Muscle of arm (tissue), 1 donor: ENCODE measurements at regions not wholly inside any gene's neighbourhood (a gene's known extent, or its start where the extent isn't known, plus 50 kb on each side); places are given as distances from the start of the nearest gene placed in this dataset.
"Not testable (repeated sequence)": the region's sequence is repeated elsewhere in the genome, so short reads cannot be mapped to it uniquely, and the experiment has no call there.

ENCODE experiments used
- DNase-seq: peaks from one replicate; pipeline ENCODE4 v3.0.0-alpha.2; 2013

DNA sequence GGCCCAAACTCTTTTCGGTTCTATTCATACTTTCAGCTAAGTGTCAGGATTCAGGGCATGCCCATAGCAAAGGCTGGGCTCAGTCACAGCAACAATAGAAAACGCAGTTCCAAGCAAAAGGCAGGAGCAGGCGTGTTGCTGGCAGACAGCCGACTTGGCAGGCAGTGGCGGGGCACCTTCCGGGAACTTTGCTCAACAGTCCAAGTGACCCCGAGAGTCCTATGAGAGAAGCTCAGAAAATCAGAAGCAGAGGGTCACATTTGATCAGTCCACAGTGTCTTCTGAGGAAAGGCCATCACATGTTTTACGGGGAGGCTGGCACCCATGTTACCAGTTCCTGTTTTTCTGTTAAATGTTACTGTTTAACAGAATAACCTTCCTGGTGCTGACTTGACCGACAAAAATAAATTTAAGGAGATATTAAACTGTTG lies 115.0 kb downstream of the DACT1 start:
- DNase-seq = peak; percentile 51

DNA sequence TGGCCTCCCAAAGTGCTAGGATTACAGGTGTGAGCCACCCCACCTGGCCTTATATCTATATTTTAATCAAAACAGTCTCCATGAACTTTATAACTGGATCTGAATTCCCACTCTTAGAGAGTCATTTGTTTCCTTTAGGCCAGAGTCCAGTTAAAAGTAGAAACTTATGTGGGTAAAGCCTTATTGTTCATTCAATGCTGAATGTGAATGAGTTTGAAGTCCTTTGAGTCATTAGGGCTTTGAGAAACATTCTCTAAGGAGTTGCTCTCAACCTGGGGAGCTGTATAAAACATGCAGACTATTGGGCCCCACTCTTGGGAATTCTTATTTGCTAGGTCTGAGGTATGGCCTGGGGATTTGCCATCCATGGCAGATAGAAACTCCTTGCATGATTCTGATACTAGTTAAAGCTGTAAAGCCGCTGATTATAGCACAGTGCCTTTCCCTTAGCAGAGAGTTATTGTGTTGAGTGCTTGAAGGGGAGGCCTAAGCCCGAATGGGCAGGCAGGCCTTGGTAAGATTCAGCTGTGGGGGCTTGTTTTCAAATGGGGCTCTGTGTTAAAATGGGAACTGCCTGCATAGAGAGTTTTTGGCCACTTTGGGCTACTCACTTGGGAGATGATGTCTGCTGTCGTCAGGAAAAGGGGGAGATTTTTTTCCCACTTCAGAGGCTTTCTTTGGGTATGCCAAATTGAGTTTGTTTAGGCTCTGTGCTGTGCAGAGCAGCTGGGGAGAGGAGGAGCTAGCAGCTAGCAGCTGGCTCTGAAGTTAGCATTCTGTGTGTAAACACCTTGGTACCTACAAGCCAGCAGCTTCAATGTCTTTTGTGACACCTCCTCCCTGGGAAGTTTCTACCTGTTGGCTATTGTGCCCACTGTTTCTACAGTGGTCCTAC lies 117.5 kb downstream of the DACT1 start:
- no peak for DNase-seq

DNA sequence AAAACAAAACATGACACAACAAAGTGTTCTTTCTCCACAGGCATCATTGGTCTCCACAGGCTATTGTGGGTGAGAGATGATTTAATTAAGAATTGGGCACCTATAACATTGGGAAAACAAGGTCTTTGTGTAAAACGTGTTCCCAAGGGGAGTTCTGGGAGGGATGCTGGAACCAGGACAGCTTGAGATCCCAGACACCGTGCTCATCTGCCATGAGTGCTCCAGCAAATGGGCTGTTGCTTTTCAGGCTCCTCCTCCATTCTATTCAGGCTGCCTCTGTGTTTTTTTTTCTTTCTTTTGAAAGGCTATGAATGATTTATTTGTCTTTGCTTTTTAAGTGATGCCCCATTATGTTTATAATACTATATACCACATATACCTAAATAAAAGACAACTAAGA lies 122.4 kb downstream of the DACT1 start:
- DNase-seq = no peak

DNA sequence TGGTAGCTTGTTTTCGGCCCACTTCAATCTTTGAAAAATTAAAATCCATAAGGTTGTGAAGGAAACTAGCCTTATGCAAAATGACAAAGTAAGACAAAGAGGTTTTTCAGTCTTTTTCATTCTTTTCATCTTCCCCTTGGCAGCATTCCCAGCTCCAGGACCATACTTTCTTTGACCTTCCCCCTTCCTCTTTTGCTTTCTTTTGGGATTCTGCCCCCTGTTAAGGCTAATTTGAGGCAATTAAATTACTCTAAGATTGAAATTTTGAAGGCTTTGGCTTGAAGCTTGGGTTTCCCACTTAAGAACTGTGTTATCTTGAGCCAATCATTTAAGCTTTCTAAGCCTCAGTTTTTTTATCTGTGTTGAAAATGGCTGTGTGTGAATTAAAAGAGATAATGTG lies 124.9 kb downstream of the DACT1 start:
- DNase-seq = no peak

DNA sequence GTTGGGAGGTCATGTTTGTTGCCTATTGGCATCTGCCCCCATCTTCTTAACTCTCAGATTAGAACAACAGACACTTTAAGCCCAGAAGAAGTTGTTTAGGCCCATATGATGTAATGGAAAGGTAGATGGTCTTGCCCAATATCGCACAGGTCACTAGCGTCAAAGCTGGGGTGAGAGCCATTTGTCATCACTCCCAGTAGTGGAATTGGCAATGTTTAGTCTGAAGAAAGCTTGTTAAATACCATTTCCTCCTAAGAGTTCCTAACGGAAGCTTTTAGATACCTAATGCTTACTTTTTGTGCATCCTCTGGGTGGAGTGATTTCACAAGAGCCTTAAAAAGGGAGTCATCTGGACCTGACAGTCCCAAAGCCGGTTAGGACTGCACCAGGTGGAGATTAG lies 125.4 kb downstream of the DACT1 start:
- DNase-seq = no peak

DNA sequence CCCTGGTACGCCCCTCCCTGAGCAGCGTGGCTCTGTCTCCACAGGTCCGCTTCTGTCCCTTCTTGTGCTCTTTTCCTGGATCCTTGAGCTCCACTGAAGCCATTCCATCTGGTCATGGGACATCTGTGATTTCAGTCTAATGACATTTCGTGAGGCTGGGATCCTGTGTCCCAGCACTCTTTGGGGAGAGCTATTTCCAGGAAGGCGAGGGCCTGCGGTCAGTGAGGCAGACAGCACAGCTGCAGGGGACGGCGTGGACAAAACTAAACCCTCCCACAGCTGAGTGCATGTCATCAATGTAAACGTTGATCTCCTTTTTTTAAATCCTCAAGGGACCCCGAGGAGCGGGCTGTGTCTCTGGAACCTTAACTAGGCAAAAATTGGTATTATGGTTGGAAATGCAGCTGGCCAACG lies 127.7 kb downstream of the DACT1 start:
- DNase-seq = peak; percentile 66

DNA sequence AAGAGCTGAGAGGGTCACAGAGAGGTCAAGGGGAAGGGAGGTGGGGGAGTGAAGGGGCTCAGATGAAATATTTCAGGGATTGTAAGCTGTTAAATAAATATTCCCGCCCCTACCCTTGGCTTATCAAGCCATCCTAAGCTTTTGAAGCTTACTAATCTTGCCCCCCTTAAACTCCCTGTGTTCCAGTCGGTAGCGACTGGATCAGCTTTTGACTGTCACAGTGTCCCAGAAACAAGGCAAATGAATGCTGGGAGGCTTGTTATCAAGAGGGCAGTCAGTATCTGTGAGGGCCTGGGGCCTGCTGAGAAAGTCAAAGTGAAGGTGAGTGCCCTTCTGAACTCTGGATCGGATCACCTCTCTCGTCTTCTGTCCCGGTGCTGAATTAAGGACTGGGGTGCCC lies 128.1 kb downstream of the DACT1 start:
- DNase-seq = no peak

DNA sequence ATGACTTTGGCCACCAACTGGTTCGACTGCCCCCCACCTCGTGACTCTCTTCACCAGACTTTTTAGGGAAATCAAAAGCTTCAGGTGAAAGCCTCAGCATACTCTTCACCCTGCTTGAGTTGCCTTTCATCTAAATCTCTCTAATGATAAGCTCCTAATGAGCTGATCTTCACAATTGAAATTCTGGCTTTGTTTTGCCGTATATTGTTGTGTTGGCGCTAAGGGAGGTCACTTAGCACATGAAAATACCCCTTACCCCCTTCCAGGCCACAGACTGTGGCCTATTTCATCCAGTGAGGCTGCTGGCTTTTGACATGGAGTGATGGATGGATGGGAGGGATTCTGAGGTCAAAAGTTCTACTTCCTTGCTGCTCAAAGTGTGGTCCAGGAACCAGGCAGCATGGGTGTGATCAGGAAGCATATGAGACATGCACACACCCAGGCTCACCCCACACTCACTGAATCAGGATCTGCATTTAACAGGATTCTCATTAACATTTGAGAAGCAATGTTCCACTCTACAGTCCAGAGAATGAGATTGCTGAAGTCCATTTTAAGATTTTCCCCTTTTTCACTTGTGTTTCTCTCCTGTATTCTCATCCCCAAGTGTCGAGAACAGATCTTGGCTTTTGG lies 131.4 kb downstream of the DACT1 start:
- no peak for DNase-seq

DNA sequence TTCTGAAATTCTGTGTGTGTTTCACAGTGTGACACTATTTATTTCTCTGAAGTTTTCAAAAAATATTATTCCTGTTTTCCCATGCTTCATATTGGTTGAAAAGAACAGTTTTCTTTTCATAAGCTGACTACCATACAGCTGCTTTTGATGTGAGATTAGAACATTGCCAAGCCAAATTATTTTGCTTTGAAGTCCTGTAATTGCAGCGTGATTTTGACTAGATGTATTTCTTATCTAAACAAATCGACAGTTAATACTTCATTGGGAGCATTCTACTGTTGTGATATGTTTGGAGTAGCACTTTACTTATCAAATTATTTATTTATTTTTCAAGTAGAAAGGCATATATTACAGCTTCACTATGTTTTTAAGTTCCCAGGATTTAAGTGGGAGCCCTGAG lies 132.0 kb downstream of the DACT1 start:
- no peak for DNase-seq

DNA sequence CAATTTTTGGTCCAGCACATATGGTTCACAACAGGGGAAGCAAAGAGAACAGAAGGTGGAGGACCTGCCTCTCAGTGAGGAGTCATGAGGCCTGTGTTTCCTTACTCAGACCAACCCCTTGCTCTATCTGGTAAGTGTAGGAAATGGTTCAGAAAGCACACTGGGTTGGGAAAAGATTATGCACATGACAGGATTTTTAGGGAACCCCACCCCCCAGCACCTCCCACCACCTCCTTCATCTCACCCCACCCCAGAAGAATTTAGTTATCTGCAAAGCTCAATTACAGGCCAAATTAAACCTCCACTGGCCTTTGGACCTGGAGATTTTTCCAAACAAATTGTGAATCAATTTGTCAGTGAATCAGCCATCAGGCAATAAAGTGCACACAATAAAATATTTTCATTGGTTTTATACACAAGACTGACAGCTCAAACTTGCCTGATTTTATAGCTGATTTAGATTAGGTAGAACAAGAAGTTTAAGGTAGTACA lies 132.8 kb downstream of the DACT1 start:
- DNase-seq = no peak

DNA sequence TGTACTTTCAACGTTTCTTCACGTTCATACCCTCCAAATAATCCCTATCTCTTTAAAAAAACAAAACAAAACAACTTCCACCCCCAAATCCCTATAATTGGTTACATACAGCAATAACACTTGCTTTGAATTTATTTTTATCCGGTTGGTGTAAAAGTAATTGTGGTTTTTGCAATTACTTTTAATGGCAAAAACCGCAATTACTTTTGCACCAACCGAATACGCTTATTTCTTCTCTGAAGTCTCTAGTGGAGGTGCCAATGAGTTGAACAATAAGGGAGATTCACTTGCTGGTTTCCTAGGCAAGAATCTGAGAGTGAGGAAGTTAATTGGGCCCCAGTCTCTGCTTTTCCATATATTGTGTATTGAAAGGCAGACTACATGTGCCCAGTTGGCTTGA lies 133.3 kb downstream of the DACT1 start:
- no peak for DNase-seq

DNA sequence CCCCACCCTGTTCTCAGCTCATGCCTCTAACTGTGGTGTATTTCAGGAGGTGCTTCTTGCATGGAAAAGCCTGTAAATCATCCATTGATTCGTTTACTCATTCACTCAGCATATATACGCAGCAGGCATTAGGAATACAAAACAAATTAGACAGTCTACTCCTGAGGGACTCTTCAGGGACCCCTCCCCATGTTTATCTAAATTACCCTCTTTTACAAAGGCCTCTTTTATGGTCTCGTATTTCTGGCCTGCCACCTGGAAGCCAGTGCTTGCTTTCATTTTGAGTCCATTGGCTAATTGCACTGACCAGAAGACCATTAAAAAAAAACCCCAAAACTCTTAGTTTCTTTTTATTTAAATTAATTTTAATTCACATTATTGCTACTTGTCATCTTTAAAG lies 134.4 kb downstream of the DACT1 start:
- DNase-seq = no peak

DNA sequence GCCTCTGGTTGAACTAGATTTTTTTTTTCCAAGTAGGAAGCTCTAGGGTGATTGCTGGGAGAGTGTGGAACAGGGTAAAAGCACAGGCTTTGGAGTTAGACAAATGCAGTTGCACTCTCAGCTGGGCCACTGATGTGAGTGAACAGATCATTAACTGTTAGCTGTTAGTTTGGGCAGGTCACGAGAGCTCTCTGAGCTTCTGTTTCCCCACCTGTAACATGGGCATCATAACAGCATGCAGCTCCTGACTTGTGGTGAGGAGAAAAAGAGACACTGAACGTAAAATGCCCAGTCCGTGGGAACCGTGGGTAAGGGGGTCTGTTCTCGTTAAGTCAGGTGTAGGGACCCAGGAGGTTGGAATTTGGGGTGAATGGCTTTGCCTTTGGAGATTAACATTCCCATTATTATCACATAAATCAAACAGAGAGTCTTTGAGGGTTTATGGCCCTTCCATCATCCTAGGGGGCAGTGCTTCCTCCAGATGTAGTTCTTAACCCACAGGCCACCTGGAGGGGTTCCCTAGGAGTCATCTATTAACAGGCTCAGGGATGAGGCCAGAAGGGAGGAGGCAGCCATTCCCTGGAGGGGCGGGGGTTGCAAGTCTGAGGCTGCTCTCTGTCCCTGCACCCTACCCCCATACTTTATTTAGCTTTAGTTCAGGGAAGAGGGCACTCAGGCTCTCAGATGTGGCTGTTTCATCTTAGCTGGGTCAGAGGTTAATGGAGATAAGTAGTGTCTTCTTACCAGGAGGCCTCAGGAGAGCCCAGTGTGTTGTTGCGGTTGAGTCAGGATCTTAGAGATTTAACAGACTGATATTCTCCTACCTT lies 135.2 kb downstream of the DACT1 start:
- DNase-seq = no peak

DNA sequence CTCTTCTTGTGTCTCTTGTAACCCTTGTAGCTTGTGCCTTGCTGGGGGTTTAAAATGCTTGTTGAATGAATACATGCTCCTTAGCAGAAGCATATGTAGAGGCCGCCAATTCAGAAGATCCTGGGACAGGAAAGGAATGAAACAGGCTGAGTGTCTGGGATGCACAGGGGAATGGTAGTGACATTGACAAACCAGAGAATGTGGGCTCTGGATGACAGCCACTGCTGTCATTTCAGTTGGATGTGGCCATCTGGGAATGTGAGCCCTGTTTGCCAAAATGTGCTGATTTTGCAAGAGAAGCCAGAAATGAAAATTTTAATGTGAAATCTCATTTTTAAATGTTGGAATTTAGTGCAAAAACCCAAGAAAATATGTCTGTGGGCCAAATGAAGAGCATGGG lies 136.8 kb downstream of the DACT1 start:
- DNase-seq = no peak

DNA sequence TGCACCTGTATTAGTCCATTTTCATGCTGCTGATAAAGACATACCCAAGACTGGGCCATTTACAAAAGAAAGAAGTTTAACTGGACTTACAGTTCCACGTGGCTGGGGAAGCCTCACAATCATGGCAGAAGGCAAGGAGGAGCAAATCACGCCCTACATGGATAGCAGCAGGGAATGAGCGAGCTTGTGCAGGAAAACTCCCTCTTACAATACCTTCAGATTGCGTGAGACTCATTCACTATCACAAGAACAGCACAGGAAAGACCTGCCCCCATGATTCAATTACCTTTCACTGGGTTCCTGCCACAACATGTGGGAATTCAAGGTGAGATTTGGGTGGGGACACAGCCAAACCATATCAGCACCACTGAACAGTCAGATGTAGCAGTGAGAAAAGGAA lies 137.4 kb downstream of the DACT1 start:
- DNase-seq = not testable (repeated sequence)

DNA sequence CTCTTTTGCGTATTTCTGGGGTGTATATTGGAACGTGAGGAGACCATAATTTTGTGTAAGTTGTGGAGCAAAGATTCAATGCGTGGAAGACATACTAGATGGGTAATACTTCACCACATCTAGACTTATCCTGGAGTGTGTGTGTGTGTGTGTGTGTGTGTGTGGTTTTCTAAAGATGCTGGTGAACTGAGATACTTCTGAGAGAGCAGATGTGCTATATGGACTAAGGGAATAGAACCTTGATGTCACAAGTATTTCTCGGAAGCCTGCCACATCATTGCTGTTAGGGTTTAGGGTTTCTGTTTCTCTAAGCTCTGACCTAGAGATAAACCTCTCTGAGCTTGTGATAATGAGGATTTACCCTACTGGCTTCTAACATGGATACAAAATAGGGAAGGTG lies 138.8 kb downstream of the DACT1 start:
- DNase-seq = no peak

DNA sequence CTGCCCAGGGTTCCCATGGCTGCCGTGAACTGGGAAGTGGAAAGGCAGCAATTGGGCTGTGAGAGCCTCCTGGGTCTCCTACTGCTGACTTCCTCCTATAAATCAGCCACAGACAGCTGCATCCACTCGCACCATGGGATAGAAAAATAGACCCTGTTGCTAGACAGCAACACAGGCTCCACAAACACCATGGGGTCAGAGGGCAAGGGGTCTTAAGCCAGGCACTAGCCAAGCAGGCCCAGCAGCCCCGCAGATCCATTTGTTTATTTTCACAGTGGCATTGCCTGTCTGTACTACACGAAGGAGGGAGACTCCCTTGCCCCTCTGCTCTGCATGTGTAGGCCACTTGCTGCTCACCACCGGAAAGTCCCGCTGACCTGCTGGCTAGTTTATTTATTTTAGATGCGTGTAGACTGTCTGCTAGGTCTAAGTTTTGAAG lies 139.8 kb downstream of the DACT1 start:
- no peak for DNase-seq

DNA sequence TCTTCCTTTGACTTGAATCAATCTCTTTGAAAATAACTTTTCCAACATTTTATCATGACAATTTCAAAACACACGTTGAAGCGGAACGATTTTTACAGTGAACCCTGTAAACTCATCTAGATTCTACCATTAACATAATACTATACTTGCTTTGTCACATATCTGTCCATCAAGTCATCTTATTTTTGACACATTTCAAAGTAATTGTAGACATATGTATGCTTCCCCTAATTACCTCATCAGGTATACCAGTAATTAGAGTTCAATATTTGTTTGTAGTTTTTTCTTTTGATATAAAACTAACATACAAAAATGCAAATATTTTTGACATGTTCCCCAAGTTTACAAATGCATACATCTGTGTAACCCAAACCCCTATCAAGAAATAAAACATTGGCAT lies 140.4 kb downstream of the DACT1 start:
- no peak for DNase-seq

DNA sequence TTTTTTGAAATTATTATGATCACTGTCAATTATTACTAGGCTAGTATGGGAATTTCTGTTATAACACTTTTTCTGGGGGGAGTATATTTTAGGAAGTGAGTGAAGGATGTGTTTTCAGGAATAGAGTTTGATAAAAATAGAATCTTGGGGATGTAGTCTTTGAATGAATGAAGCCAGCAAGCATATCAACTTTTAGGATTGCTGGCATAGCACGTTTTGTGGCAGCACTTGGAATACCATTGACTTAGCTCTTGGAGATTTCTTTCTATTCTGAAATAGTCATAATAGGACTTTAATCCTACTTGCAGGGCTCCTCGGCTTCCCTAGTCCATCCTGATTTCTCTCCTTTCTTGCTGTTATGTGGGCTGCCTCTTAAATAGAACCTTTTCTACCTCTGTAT lies 141.6 kb downstream of the DACT1 start:
- DNase-seq = no peak

DNA sequence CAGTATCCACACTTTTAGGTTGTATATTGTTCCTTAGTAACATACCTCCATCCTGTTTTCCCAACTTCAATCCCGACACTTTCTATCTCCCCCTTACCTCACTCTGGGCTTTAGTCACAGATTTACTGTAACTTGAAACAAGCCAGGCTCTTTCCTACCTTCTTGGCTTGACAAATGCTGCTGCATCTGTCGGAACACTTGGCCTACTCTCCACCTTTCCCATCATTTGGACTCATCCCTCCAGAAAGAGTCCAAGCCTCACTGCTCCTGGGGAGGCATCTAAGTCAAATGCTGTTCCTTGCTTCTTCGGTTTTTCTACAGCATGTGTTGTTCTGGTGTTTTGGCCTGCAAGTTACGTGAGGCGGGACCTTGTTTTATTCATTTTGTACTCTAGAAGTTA lies 142.4 kb downstream of the DACT1 start:
- DNase-seq = no peak

DNA sequence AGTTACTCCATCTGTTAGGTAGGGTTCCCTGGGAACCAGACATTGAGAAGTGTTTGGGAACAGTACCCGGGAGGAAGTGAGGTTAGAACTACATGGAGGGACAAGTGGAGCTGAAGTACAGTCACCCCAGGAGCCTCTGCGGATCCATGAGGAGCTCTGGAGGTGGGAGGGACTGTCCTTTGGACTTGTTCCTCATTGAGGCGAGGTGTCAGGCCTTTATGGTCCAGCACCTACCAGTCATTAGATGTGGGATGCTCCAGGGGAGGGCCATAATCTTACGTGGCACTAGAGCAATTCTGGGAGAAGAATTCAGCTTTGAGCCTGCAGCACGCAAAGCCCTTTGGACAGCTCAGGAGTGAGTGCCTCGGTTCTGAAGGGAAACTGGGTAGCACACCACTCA lies 142.8 kb downstream of the DACT1 start:
- DNase-seq = no peak

DNA sequence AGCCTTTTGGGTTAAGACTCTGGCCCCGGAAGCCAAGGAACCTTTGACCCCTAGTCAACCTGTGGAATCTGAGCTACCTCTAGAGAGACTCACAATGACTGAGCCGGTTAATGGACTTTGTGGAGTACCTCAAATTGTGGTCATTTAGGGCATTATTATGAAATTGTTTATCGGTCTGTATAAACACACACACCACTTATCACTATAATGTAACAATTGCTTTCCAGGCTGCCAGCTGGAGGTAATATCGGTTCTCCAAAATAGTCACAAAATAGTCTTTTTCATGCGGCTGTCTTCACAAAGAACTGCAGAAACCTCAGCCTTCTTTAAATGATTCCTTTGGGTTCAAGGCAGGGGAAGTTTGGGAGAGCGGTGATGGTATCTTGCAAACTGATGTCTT lies 144.2 kb downstream of the DACT1 start:
- DNase-seq = no peak
